ENCODE measurements at regions not wholly inside any gene's neighbourhood (a gene's known extent, or its start where the extent isn't known, plus 50 kb on each side); places are given as distances from the start of the nearest gene placed in this dataset.

GRCh38 chr5:173496883-173497255, 119.6 kb downstream of the BOD1 start:
- H3K27me3 ChIP-seq (ENCODE audit: insufficient read depth, low read length, poor library complexity): peaks cover 21% of the 10 kb centered on the region
- no peak overlapping the region for H3K27ac ChIP-seq (ENCODE audit: low read length)
- H3K4me3 ChIP-seq (ENCODE audit: low read depth in 1 of 2, low read length in 2 of 2): no peak overlapping the region
- no peaks in the 10 kb centered on the region for H4K20me1 ChIP-seq (ENCODE audit: insufficient read depth, low read length)
- H3K36me3 ChIP-seq (ENCODE audit: insufficient read depth, low read length): no peaks in the 10 kb centered on the region
- no peak overlapping the region for H2AFZ ChIP-seq (ENCODE audit: low read depth, low read length)
- no peaks in the 10 kb centered on the region for H3K79me2 ChIP-seq (ENCODE audit: insufficient read depth, low read length)
- ATAC-seq (ENCODE audit: insufficient read depth, low read depth) (no peak), DNase-seq (no peak)
- no peaks in the 10 kb centered on the region for H3K9me3 ChIP-seq (ENCODE audit: insufficient read depth, low read length, severe bottlenecking)
- H3K4me1 ChIP-seq (ENCODE audit: insufficient read depth, low read length): no peaks in the 10 kb centered on the region
- no peak overlapping the region for H3K9ac ChIP-seq (ENCODE audit: low read depth, low read length)
- H3K4me2 ChIP-seq (ENCODE audit: insufficient read depth, low read length): no peak overlapping the region
- no peak for TF ChIP-seq EZH2 (IDR thresholded peaks at IDR 0.05; ENCODE audit: borderline replicate concordance, low read depth, low read length, severe bottlenecking)
- TF ChIP-seq CTCF (IDR thresholded peaks at IDR 0.05; ENCODE audit: borderline replicate concordance, extremely low read depth, low read length, poor library complexity, severe bottlenecking): no peak

GRCh38 chr5:173496129-173496882, 120.1 kb downstream of the BOD1 start:
- no peaks in the 10 kb centered on the region for H3K79me2 ChIP-seq (ENCODE audit: insufficient read depth, low read length)
- H3K9me3 ChIP-seq (ENCODE audit: insufficient read depth, low read length, severe bottlenecking): no peaks in the 10 kb centered on the region
- H3K27me3 ChIP-seq (ENCODE audit: insufficient read depth, low read length, poor library complexity): peaks cover 16% of the 10 kb centered on the region
- no peak overlapping the region for H3K27ac ChIP-seq (ENCODE audit: low read length)
- ATAC-seq (ENCODE audit: insufficient read depth, low read depth) (no peak), DNase-seq (no peak)
- no peaks in the 10 kb centered on the region for H3K4me1 ChIP-seq (ENCODE audit: insufficient read depth, low read length)
- H3K4me3 ChIP-seq (ENCODE audit: low read depth in 1 of 2, low read length in 2 of 2): no peak overlapping the region
- H3K4me2 ChIP-seq (ENCODE audit: insufficient read depth, low read length): no peak overlapping the region
- TF ChIP-seq CTCF (IDR thresholded peaks at IDR 0.05; ENCODE audit: borderline replicate concordance, extremely low read depth, low read length, poor library complexity, severe bottlenecking): no peak
- TF ChIP-seq EZH2 (IDR thresholded peaks at IDR 0.05; ENCODE audit: borderline replicate concordance, low read depth, low read length, severe bottlenecking): no peak
- no peak overlapping the region for H2AFZ ChIP-seq (ENCODE audit: low read depth, low read length)
- no peaks in the 10 kb centered on the region for H4K20me1 ChIP-seq (ENCODE audit: insufficient read depth, low read length)
- no peak overlapping the region for H3K9ac ChIP-seq (ENCODE audit: low read depth, low read length)
- no peaks in the 10 kb centered on the region for H3K36me3 ChIP-seq (ENCODE audit: insufficient read depth, low read length)

GRCh38 chr5:173495225-173495904, 121.1 kb downstream of the BOD1 start:
- H2AFZ ChIP-seq (ENCODE audit: low read depth, low read length): no peak overlapping the region
- TF ChIP-seq CTCF (IDR thresholded peaks at IDR 0.05; ENCODE audit: borderline replicate concordance, extremely low read depth, low read length, poor library complexity, severe bottlenecking): no peak
- no peak for TF ChIP-seq EZH2 (IDR thresholded peaks at IDR 0.05; ENCODE audit: borderline replicate concordance, low read depth, low read length, severe bottlenecking)
- H3K4me1 ChIP-seq (ENCODE audit: insufficient read depth, low read length): no peaks in the 10 kb centered on the region
- H3K9me3 ChIP-seq (ENCODE audit: insufficient read depth, low read length, severe bottlenecking): no peaks in the 10 kb centered on the region
- no peak overlapping the region for H3K9ac ChIP-seq (ENCODE audit: low read depth, low read length)
- no peaks in the 10 kb centered on the region for H3K36me3 ChIP-seq (ENCODE audit: insufficient read depth, low read length)
- H3K4me3 ChIP-seq (ENCODE audit: low read depth in 1 of 2, low read length in 2 of 2): no peak overlapping the region
- no peaks in the 10 kb centered on the region for H4K20me1 ChIP-seq (ENCODE audit: insufficient read depth, low read length)
- H3K4me2 ChIP-seq (ENCODE audit: insufficient read depth, low read length): no peak overlapping the region
- DNase-seq: no peak
- ATAC-seq (ENCODE audit: insufficient read depth, low read depth): no peak
- peaks cover 11% of the 10 kb centered on the region for H3K27me3 ChIP-seq (ENCODE audit: insufficient read depth, low read length, poor library complexity)
- H3K27ac ChIP-seq (ENCODE audit: low read length): no peak overlapping the region
- H3K79me2 ChIP-seq (ENCODE audit: insufficient read depth, low read length): no peaks in the 10 kb centered on the region
